Choroid plexus epithelial cell (primary cell): ENCODE measurements at regions not wholly inside any gene's neighbourhood (a gene's known extent, or its start where the extent isn't known, plus 50 kb on each side); places are given as distances from the start of the nearest gene placed in this dataset.
A peak's percentile ranks its signal among the peaks of the same experiment; 100 is the strongest.
"Not testable (repeated sequence)": the region's sequence is repeated elsewhere in the genome, so short reads cannot be mapped to it uniquely, and the experiment has no call there.

Source experiments
- DNase-seq: peaks from one replicate; pipeline ENCODE4 v3.0.0-alpha.2; 2010; ENCODE audit warnings: low read depth
- H3K4me3 ChIP-seq: 2 replicates; pipeline ENCODE4 v1.5.1; 2011; ENCODE audit warnings: low read depth, mild to moderate bottlenecking, control low read depth, low read length, moderate library complexity
- TF ChIP-seq, protein P1 (sequence below): conservative IDR thresholded peaks from 2 replicates; pipeline ENCODE4 v1.5.1; 2011; ENCODE audit warnings: low read depth, mild to moderate bottlenecking, control low read depth, inconsistent platforms, low read length, moderate library complexity

DNA sequence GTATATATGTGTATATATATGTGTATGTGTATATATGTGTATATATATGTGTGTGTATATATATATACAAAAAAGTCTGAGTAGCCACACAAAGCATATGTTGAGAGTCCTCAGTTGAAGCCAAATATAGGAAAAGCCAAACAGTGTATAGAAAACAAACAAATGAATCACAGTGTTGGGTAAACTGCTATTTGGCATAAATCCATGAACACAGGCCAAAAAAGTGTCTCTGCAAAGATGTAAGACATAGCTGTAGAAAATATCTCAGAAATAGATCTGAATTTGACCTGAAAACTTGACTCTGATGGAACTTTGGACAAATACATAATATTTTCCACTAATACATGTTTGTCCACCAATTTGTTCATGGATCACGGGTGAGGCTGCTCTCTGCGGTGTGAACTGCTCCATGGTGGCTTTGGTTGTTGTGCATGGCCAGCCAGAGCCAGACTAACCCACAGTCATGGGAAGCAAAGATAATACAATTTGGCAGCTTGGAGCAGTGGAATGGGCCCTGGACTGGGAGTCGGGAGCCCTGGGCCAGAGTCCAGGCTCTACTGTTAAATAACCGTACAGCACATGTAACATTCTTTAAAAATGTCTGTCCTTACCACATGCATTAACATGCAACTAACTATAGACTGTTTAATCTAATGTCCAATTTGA is 76.9 kb upstream of the EED start:
- peak; percentile 54 for DNase-seq
- H3K4me3 ChIP-seq = no peak overlapping the region
- TF ChIP-seq, protein P1, sequence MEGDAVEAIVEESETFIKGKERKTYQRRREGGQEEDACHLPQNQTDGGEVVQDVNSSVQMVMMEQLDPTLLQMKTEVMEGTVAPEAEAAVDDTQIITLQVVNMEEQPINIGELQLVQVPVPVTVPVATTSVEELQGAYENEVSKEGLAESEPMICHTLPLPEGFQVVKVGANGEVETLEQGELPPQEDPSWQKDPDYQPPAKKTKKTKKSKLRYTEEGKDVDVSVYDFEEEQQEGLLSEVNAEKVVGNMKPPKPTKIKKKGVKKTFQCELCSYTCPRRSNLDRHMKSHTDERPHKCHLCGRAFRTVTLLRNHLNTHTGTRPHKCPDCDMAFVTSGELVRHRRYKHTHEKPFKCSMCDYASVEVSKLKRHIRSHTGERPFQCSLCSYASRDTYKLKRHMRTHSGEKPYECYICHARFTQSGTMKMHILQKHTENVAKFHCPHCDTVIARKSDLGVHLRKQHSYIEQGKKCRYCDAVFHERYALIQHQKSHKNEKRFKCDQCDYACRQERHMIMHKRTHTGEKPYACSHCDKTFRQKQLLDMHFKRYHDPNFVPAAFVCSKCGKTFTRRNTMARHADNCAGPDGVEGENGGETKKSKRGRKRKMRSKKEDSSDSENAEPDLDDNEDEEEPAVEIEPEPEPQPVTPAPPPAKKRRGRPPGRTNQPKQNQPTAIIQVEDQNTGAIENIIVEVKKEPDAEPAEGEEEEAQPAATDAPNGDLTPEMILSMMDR = no peak

DNA sequence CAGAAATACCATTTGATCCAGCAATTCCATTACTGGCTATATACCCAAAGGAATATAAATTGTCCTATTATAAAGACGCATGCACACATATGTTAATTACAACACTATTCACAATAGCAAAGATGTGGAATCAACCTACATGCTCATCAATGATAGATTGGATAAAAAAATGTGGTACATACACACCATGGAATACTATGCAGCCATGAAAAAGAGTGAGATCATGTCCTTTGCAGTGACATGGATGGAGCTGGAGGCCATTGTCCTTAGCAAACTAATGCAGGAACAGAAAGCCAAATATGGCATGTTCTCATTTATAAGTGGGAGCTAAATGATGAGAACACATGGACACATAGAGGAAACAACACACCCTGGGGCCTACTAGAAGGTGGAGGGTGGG is 78.3 kb upstream of the EED start:
- H3K4me3 ChIP-seq, DNase-seq: not testable (repeated sequence)

DNA sequence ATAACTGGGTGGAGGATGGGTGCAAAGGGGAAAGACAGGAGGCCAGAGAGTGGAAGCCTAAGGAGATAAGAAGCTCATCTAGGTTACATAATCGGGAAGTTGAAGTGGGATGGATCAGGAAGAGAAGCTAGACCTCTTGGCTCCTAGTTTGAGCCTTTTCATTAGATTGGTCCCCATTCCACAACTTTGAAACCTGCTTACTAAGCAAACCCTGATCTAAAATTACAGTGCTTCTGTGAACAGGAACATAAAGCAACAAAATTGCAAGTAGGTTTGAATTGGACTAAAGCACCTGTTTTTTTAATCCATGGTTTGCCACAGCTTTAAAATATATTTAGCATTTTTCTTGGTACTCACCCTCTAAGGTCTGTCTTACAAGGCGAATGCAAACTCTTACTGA is 80.4 kb upstream of the EED start:
- DNase-seq = no peak
- TF ChIP-seq, protein P1 = no peak
- H3K4me3 ChIP-seq = no peak overlapping the region

DNA sequence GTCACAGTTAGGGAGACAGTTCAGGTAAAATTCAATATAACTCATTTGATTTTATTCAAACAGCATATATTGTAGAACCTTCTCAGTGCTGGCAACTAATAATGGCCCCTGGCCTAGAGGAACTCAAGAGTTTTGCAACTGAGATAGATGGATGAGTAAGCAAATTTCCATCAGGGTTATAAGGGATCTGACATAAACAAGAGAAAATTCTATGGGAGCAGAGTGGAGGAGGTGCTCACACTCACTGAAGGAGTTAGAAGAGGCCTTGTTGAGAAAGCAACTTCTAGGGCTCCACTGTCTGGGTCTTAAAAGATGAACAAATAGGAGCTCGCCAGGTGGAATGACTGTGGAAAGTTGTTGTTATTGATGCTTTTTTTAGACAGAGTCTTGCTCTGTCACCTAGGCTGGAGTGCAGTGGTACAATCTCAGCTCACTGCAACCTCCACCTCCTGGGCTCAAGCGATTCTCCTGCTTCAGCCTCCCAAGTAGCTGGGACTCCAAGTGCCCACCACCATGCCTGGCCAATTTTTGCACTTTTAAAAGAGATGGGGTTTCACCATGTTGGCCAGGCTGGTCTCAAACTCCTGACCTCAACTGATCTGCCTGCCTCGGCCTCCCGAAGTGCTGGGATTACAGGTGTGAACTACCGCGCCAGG is 81.2 kb upstream of the EED start:
- not testable (repeated sequence) for H3K4me3 ChIP-seq
- peak; percentile 80 for DNase-seq

DNA sequence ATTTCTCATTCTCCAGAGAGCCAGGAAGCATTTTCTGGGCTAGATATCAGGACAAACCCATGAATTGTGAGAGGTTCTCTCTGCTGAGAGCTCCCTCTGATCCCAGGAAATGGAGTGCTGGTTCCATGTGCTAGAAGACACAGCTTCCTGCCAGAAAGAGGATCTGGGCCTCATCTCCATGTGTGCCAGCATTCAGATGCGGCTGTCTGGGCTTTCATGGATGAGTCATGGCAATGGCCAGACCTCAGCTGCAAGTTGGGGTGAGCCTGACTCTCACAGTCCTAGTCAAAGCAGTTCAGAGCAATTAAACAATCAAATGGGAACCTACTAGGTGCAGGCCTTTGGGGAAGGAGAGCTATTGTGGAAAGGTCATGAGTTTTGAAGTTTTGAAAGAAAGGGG is 82.3 kb upstream of the EED start:
- no peak overlapping the region for H3K4me3 ChIP-seq
- TF ChIP-seq, protein P1 = no peak
- peak; percentile 87 for DNase-seq

DNA sequence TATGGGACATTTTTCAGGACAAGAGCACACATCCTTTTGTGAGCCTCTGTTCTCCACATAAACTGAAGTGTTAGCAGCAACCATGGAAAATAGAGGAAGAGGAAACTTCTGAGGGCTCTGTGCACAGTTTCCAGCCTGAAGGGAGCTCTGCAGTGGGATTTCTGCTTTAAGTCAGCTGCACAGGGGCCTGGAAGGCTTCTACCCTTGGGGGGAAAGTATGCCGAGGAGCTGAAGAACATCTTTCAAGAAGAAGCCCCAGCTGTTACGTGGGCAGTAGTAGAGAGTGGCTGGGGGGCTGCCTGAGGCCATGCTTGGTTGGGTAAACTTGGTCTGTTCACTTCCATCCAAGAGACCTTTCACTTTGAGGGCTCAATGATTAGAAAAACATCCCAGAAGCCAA is 82.7 kb upstream of the EED start:
- TF ChIP-seq, protein P1 = no peak
- no peak overlapping the region for H3K4me3 ChIP-seq
- no peak for DNase-seq

DNA sequence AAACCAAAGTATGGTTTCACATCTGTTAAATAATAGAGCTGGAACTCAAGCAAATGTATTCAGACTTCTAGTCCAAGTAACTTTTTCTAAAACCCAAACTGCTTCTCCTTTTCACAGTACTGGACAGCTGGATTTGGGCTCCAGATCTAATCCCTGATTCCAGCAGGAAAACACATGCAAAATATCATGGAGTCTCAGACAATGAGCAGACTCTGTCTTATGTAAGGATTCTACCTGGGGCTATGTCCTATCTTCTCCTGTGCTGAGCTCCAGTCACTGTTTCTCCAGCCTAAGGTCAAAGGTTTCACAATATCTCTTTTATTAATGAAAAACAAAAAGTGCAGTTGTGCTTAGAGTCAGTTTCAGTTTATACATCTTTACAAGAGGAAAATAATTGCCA is 83.2 kb upstream of the EED start:
- no peak overlapping the region for H3K4me3 ChIP-seq
- DNase-seq = no peak
- TF ChIP-seq, protein P1 = no peak

DNA sequence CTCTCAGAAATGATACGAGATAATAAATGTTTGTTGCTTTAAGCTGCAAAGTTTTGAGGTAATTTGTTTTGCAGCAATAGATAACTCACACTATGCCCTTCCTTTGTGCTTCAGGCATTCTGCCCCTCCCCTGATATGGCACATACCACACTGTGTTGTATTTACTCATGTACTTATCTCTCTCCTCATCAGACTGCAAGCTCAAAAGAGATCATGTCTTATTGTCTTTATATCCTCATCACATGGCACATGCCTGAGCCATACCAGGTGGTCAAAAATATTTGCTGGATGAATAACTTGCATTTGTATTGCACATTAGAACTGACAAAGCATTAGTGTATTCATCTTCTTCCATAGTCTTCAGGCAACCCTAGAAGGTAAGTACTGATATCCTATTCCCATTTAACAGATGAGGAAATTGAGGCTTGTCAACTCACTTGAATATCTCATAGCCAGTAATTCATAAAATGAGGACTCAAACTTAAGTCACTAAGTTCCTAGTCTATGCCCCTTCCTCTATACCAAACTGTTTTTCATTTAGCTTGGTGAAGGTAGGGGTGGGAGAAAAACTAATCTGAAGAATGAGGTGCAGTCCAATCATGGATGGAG is 83.9 kb upstream of the EED start:
- no peak overlapping the region for H3K4me3 ChIP-seq
- DNase-seq = peak; percentile 40
- TF ChIP-seq, protein P1 = no peak
